Esophagus squamous epithelium (tissue), 5 donors: ENCODE measurements at regions not wholly inside any gene's neighbourhood (a gene's known extent, or its start where the extent isn't known, plus 50 kb on each side); places are given as distances from the start of the nearest gene placed in this dataset.

ENCODE experiments used
- DNase-seq: peaks from one replicate; lab custom pipeline; 2025; lab: John Stamatoyannopoulos, UW
- H3K27ac ChIP-seq, 4 donors: fragments of 200-600 bp; sonication (generic); one replicate each; pipeline ENCODE4 v1.5.1; 2016 to 2019; ENCODE audit warnings: mild to moderate bottlenecking in 1 of 4
- H3K27me3 ChIP-seq, 4 donors: fragments of 200-600 bp; sonication (generic); 1 replicate in 3 of 4; 2 replicates in 1 of 4; pipeline versions ENCODE4 v1.5.1 to v1.6.0; 2017 to 2021; ENCODE audit warnings: antibody characterized with exemption in 1 of 4
- H3K36me3 ChIP-seq, 3 donors: fragments of 200-600 bp; sonication (generic); one replicate each; pipeline ENCODE4 v1.5.1; 2016 to 2019
- H3K4me1 ChIP-seq, 3 donors: fragments of 200-600 bp; sonication (generic); one replicate each; pipeline ENCODE4 v1.5.1; 2017 to 2019
- H3K4me3 ChIP-seq, 4 donors: fragments of 200-600 bp; sonication (generic); 1 replicate in 3 of 4; 2 replicates in 1 of 4; pipeline ENCODE4 v1.5.1; 2016 to 2019; ENCODE audit warnings: mild to moderate bottlenecking in 2 of 4, moderate library complexity in 1 of 4
- H3K9me3 ChIP-seq, 3 donors: fragments of 200-600 bp; sonication (generic); one replicate each; pipeline ENCODE4 v1.5.1; 2016 to 2019
- CTCF ChIP-seq, 6 experiments: fragments of 450-650 bp in 4 of 6; fragments of 200-600 bp in 2 of 6; sonication (generic) in 2 of 6; IDR thresholded peaks; one replicate each; pipeline ENCODE4 v1.5.1; 2016 to 2019; ENCODE audit warnings: antibody characterized with exemption in 6 of 6, mild to moderate bottlenecking in 4 of 6, moderate library complexity in 4 of 6
- POLR2A ChIP-seq, 4 donors: fragments of 450-650 bp; IDR thresholded peaks; one replicate each; pipeline ENCODE4 v1.6.1; 2017; ENCODE audit warnings: antibody characterized with exemption in 4 of 4, mild to moderate bottlenecking in 4 of 4, moderate library complexity in 3 of 4
- WGBS, 2 donors: methylation state at CpG; one replicate each; pipeline ENCODE4 v1.1.5; 2018; 5-methylcytosine and 5-hydroxymethylcytosine counted together
- intact Hi-C: fragments of 100-400 bp; cut with DNase I; formaldehyde crosslinking; loops from one replicate; pipeline ENCODE4 v1.15.0; 2022
- donor health status: DM: yes; HTN: yes; CAD: no.

- Histone ChIP-seq H3K27me3 (no peaks in the 10 kb centered on the region), H3K27ac (peak overlapping the region in 1 of 4 donors; percentile 9), H3K9me3 (no peaks in the 10 kb centered on the region), H3K4me3 (no peak overlapping the region), H3K4me1 (peaks cover 0 to 41% (median 2%) of the 10 kb centered on the region in 3 donors), H3K36me3 (no peaks in the 10 kb centered on the region)
- DNase-seq: no peak
- TF ChIP-seq CTCF (IDR thresholded peaks at IDR 0.05) (no peak), POLR2A (IDR thresholded peaks at IDR 0.05) (no peak)
- 28 to 47% methylated on average over 4 of the region's 4 CpGs for WGBS, 2 donors
- intact Hi-C loops: no loop called here
Measured at GRCh38 chr4:98773638-98774037, 115.2 kb upstream of the TSPAN5 start.

- intact Hi-C loops: no loop called here
- Histone ChIP-seq H3K4me1 (peaks cover 0 to 28% (median 0%) of the 10 kb centered on the region in 3 donors), H3K27me3 (no peaks in the 10 kb centered on the region), H3K4me3 (no peak overlapping the region), H3K27ac (no peak overlapping the region), H3K9me3 (no peaks in the 10 kb centered on the region), H3K36me3 (no peaks in the 10 kb centered on the region)
- DNase-seq: no peak
- WGBS, 2 donors: 40 to 58% methylated on average over 5 of the region's 5 CpGs
- TF ChIP-seq POLR2A (IDR thresholded peaks at IDR 0.05): no peak
- no peak for TF ChIP-seq CTCF (IDR thresholded peaks at IDR 0.05)
Measured at GRCh38 chr4:98771959-98772632, 113.7 kb upstream of the TSPAN5 start.

- no peaks in the 10 kb centered on the region for H3K4me1 ChIP-seq
- TF ChIP-seq CTCF (IDR thresholded peaks at IDR 0.05) (no peak), POLR2A (IDR thresholded peaks at IDR 0.05) (no peak)
- 68 to 79% methylated on average over 1 of the region's 1 CpG for WGBS, 2 donors
- H3K4me3 ChIP-seq: no peak overlapping the region
- no peak overlapping the region for H3K27ac ChIP-seq
- H3K27me3 ChIP-seq: no peaks in the 10 kb centered on the region
- intact Hi-C loops: no loop called here
- H3K36me3 ChIP-seq: no peaks in the 10 kb centered on the region
- H3K9me3 ChIP-seq: peaks cover 0 to 11% (median 5%) of the 10 kb centered on the region in 3 donors
- no peak for DNase-seq
Measured at GRCh38 chr4:98765771-98766170, 107.4 kb upstream of the TSPAN5 start.

- intact Hi-C loops: no loop called here
- Histone ChIP-seq H3K27ac (no peak overlapping the region), H3K4me3 (no peak overlapping the region), H3K27me3 (no peaks in the 10 kb centered on the region), H3K4me1 (no peaks in the 10 kb centered on the region), H3K36me3 (no peaks in the 10 kb centered on the region), H3K9me3 (no peaks in the 10 kb centered on the region)
- TF ChIP-seq CTCF (IDR thresholded peaks at IDR 0.05) (no peak), POLR2A (IDR thresholded peaks at IDR 0.05) (no peak)
- 81 to 100% methylated on average over 1 of the region's 1 CpG for WGBS, 2 donors
- DNase-seq: no peak
Measured at GRCh38 chr4:98758182-98758581, 99.8 kb upstream of the TSPAN5 start.

- no peak overlapping the region for H3K27ac ChIP-seq
- H3K4me3 ChIP-seq: no peak overlapping the region
- H3K9me3 ChIP-seq: no peaks in the 10 kb centered on the region
- no peak for DNase-seq
- H3K4me1 ChIP-seq: no peaks in the 10 kb centered on the region
- H3K36me3 ChIP-seq: no peaks in the 10 kb centered on the region
- TF ChIP-seq POLR2A (IDR thresholded peaks at IDR 0.05) (no peak), CTCF (IDR thresholded peaks at IDR 0.05) (no peak)
- 74 to 89% methylated on average over 1 of the region's 1 CpG for WGBS, 2 donors
- intact Hi-C loops: no loop called here
- no peaks in the 10 kb centered on the region for H3K27me3 ChIP-seq
Measured at GRCh38 chr4:98754736-98755135, 96.3 kb upstream of the TSPAN5 start.
